Dedifferentiated amniotic fluid mesenchymal stem cell (primary cell): ENCODE measurements at regions not wholly inside any gene's neighbourhood (a gene's known extent, or its start where the extent isn't known, plus 50 kb on each side); places are given as distances from the start of the nearest gene placed in this dataset.

Experiments
- DNase-seq: peaks from one replicate; pipeline ENCODE4 v3.0.0-alpha.2; 2016; ENCODE audit errors: extremely low spot score

GRCh38 chrX:63884821-63885790, 100.1 kb upstream of the ARHGEF9 start:
- DNase-seq = no peak

DNA sequence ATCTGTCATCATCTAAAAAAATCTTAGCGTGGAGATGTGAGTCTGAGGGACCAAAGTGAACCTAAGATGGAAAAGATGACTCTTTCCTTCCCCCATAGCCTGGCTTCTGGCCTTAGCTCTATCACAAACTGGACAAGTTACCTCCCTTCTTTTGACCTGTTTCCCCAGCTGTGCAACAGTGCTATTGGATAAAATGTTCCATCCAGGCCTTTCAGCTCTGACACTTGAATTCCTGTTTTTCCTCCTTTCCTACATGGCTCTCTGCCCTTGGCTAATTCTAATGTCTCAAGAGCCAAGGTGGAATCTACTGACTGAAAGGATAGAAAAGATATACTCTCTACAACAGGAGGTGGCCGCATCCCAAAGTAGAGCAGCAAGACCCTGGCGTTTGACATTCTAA, 84.5 kb upstream of the ARHGEF9 start:
- no peak for DNase-seq

GRCh38 chrX:63855896-63856295, 70.9 kb upstream of the ARHGEF9 start:
- peak; percentile 63 for DNase-seq

DNA sequence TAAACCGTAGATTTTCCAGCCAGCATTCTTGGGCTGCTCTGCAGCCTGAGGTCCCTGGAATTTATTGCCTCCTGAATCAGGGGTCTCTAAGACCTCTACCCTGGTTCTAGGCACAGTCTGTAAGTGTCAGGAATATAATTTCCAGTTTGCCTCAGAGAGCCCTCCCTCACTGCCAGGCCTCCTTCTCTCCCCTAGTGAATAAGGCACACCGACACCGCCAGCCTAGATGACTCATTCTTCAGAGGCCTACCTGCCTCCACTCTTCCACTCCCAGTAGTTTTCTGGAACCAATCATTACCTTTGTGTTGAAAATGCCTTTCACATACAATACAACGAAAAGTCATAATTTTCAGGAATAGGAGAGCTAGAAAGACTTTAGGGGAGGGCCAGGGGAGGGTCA, 50.3 kb upstream of the ARHGEF9 start:
- no peak for DNase-seq
